ENCODE measurements at regions not wholly inside any gene's neighbourhood (a gene's known extent, or its start where the extent isn't known, plus 50 kb on each side); places are given as distances from the start of the nearest gene placed in this dataset.
A peak's percentile ranks its signal among the peaks of the same experiment; 100 is the strongest.
"Not testable (repeated sequence)": the region's sequence is repeated elsewhere in the genome, so short reads cannot be mapped to it uniquely, and the experiment has no call there.

- not testable (repeated sequence) for H3K9me3 ChIP-seq (ENCODE audit: control insufficient read depth, insufficient read depth, low read length); H3K4me2 ChIP-seq (ENCODE audit: low read length); H3F3A ChIP-seq (ENCODE audit: control insufficient read depth, insufficient read depth); H3K4me3 ChIP-seq (ENCODE audit: low read length); H4K20me1 ChIP-seq (ENCODE audit: control insufficient read depth, insufficient read depth, low read depth, low read length); H3K27ac ChIP-seq (ENCODE audit: low read depth, low read length); H3K27me3 ChIP-seq (ENCODE audit: control insufficient read depth, low read length); H3K9me2 ChIP-seq (replicated peaks; ENCODE audit: control insufficient read depth, low read length); H3K79me2 ChIP-seq (ENCODE audit: control insufficient read depth, low read length); H3K36me3 ChIP-seq (ENCODE audit: control insufficient read depth, low read length); H3K4me1 ChIP-seq (ENCODE audit: control insufficient read depth, low read length)
Measured at GRCh38 chr10:46779571-46779970, 131.7 kb upstream of the PTPN20 start.

- not testable (repeated sequence) for H3K4me3 ChIP-seq (ENCODE audit: low read length); H3K4me1 ChIP-seq (ENCODE audit: control insufficient read depth, low read length); H3F3A ChIP-seq (ENCODE audit: control insufficient read depth, insufficient read depth); H3K9me3 ChIP-seq (ENCODE audit: control insufficient read depth, insufficient read depth, low read length); H3K79me2 ChIP-seq (ENCODE audit: control insufficient read depth, low read length); H3K36me3 ChIP-seq (ENCODE audit: control insufficient read depth, low read length); H3K9me2 ChIP-seq (replicated peaks; ENCODE audit: control insufficient read depth, low read length); H4K20me1 ChIP-seq (ENCODE audit: control insufficient read depth, insufficient read depth, low read depth, low read length); H3K4me2 ChIP-seq (ENCODE audit: low read length); H3K27me3 ChIP-seq (ENCODE audit: control insufficient read depth, low read length); H3K27ac ChIP-seq (ENCODE audit: low read depth, low read length)
Measured at GRCh38 chr10:46780164-46780563, 131.1 kb upstream of the PTPN20 start.

- H3K9me2 ChIP-seq (replicated peaks; ENCODE audit: control insufficient read depth, low read length); H3K4me3 ChIP-seq (ENCODE audit: low read length); H4K20me1 ChIP-seq (ENCODE audit: control insufficient read depth, insufficient read depth, low read depth, low read length); H3F3A ChIP-seq (ENCODE audit: control insufficient read depth, insufficient read depth); H3K27ac ChIP-seq (ENCODE audit: low read depth, low read length); H3K4me1 ChIP-seq (ENCODE audit: control insufficient read depth, low read length); H3K27me3 ChIP-seq (ENCODE audit: control insufficient read depth, low read length); H3K79me2 ChIP-seq (ENCODE audit: control insufficient read depth, low read length); H3K4me2 ChIP-seq (ENCODE audit: low read length); H3K36me3 ChIP-seq (ENCODE audit: control insufficient read depth, low read length); H3K9me3 ChIP-seq (ENCODE audit: control insufficient read depth, insufficient read depth, low read length): not testable (repeated sequence)
Measured at GRCh38 chr10:46781001-46781400, 130.2 kb upstream of the PTPN20 start.

GRCh38 chr10:46782001-46782874 is 129.0 kb upstream of the PTPN20 start:
- not testable (repeated sequence) for H3K79me2 ChIP-seq (ENCODE audit: control insufficient read depth, low read length); H3K9me2 ChIP-seq (replicated peaks; ENCODE audit: control insufficient read depth, low read length); H3K9me3 ChIP-seq (ENCODE audit: control insufficient read depth, insufficient read depth, low read length); H3K4me3 ChIP-seq (ENCODE audit: low read length); H4K20me1 ChIP-seq (ENCODE audit: control insufficient read depth, insufficient read depth, low read depth, low read length); H3K36me3 ChIP-seq (ENCODE audit: control insufficient read depth, low read length); H3K27ac ChIP-seq (ENCODE audit: low read depth, low read length); H3K4me1 ChIP-seq (ENCODE audit: control insufficient read depth, low read length); H3K4me2 ChIP-seq (ENCODE audit: low read length); H3K27me3 ChIP-seq (ENCODE audit: control insufficient read depth, low read length); H3F3A ChIP-seq (ENCODE audit: control insufficient read depth, insufficient read depth)

GRCh38 chr10:46784665-46785064 is 126.6 kb upstream of the PTPN20 start:
- not testable (repeated sequence) for H3K4me1 ChIP-seq (ENCODE audit: control insufficient read depth, low read length); H3K27me3 ChIP-seq (ENCODE audit: control insufficient read depth, low read length); H3K4me2 ChIP-seq (ENCODE audit: low read length); H3K36me3 ChIP-seq (ENCODE audit: control insufficient read depth, low read length); H3F3A ChIP-seq (ENCODE audit: control insufficient read depth, insufficient read depth); H3K9me2 ChIP-seq (replicated peaks; ENCODE audit: control insufficient read depth, low read length); H4K20me1 ChIP-seq (ENCODE audit: control insufficient read depth, insufficient read depth, low read depth, low read length); H3K27ac ChIP-seq (ENCODE audit: low read depth, low read length); H3K4me3 ChIP-seq (ENCODE audit: low read length); H3K79me2 ChIP-seq (ENCODE audit: control insufficient read depth, low read length); H3K9me3 ChIP-seq (ENCODE audit: control insufficient read depth, insufficient read depth, low read length)

- Histone ChIP-seq H3K4me3 (ENCODE audit: low read length) (peak overlapping the region; percentile 81), H3K4me2 (ENCODE audit: low read length) (peak overlapping the region; percentile 63)
- H3K27ac ChIP-seq (ENCODE audit: low read depth, low read length); H3K27me3 ChIP-seq (ENCODE audit: control insufficient read depth, low read length); H3F3A ChIP-seq (ENCODE audit: control insufficient read depth, insufficient read depth); H4K20me1 ChIP-seq (ENCODE audit: control insufficient read depth, insufficient read depth, low read depth, low read length); H3K9me3 ChIP-seq (ENCODE audit: control insufficient read depth, insufficient read depth, low read length); H3K9me2 ChIP-seq (replicated peaks; ENCODE audit: control insufficient read depth, low read length); H3K4me1 ChIP-seq (ENCODE audit: control insufficient read depth, low read length); H3K36me3 ChIP-seq (ENCODE audit: control insufficient read depth, low read length); H3K79me2 ChIP-seq (ENCODE audit: control insufficient read depth, low read length): not testable (repeated sequence)
Measured at GRCh38 chr10:46786125-46786517, 125.1 kb upstream of the PTPN20 start.

- not testable (repeated sequence) for H3K27ac ChIP-seq (ENCODE audit: low read depth, low read length); H3K36me3 ChIP-seq (ENCODE audit: control insufficient read depth, low read length); H3K79me2 ChIP-seq (ENCODE audit: control insufficient read depth, low read length); H4K20me1 ChIP-seq (ENCODE audit: control insufficient read depth, insufficient read depth, low read depth, low read length); H3K4me1 ChIP-seq (ENCODE audit: control insufficient read depth, low read length); H3K9me3 ChIP-seq (ENCODE audit: control insufficient read depth, insufficient read depth, low read length); H3K27me3 ChIP-seq (ENCODE audit: control insufficient read depth, low read length); H3F3A ChIP-seq (ENCODE audit: control insufficient read depth, insufficient read depth); H3K9me2 ChIP-seq (replicated peaks; ENCODE audit: control insufficient read depth, low read length)
- Histone ChIP-seq H3K4me2 (ENCODE audit: low read length) (peak overlapping the region; percentile 63), H3K4me3 (ENCODE audit: low read length) (peak overlapping the region; percentile 81)
Measured at GRCh38 chr10:46786518-46787320, 124.5 kb upstream of the PTPN20 start.

All from DOHH2 (cell line).